ENCODE measurements at regions not wholly inside any gene's neighbourhood (a gene's known extent, or its start where the extent isn't known, plus 50 kb on each side); places are given as distances from the start of the nearest gene placed in this dataset.

- no peak for TF ChIP-seq CTCF (conservative IDR thresholded peaks at IDR 0.05; ENCODE audit: low read depth, low read length)
- no peak overlapping the region for H3K4me3 ChIP-seq (ENCODE audit: low read depth, low read length)
- no peak for DNase-seq (ENCODE audit: low read depth)
These were observed 200.3 kb upstream of the ID2 start for GRCh38 chr2:8481463-8482009.

GRCh38 chr2:8482432-8482831 lies 199.4 kb upstream of the ID2 start:
- no peak overlapping the region for H3K4me3 ChIP-seq (ENCODE audit: low read depth, low read length)
- no peak for DNase-seq (ENCODE audit: low read depth)
- TF ChIP-seq CTCF (conservative IDR thresholded peaks at IDR 0.05; ENCODE audit: low read depth, low read length): no peak

GRCh38 chr2:8484502-8485283 lies 197.2 kb upstream of the ID2 start:
- no peak for TF ChIP-seq CTCF (conservative IDR thresholded peaks at IDR 0.05; ENCODE audit: low read depth, low read length)
- H3K4me3 ChIP-seq (ENCODE audit: low read depth, low read length): no peak overlapping the region
- no peak for DNase-seq (ENCODE audit: low read depth)

GRCh38 chr2:8485736-8486135 lies 196.1 kb upstream of the ID2 start:
- DNase-seq (ENCODE audit: low read depth): no peak
- H3K4me3 ChIP-seq (ENCODE audit: low read depth, low read length): no peak overlapping the region
- TF ChIP-seq CTCF (conservative IDR thresholded peaks at IDR 0.05; ENCODE audit: low read depth, low read length): no peak

- no peak for DNase-seq (ENCODE audit: low read depth)
- TF ChIP-seq CTCF (conservative IDR thresholded peaks at IDR 0.05; ENCODE audit: low read depth, low read length): no peak
- no peak overlapping the region for H3K4me3 ChIP-seq (ENCODE audit: low read depth, low read length)
These were observed 195.7 kb upstream of the ID2 start for GRCh38 chr2:8486141-8486540.

- TF ChIP-seq CTCF (conservative IDR thresholded peaks at IDR 0.05; ENCODE audit: low read depth, low read length): no peak
- H3K4me3 ChIP-seq (ENCODE audit: low read depth, low read length): no peak overlapping the region
- no peak for DNase-seq (ENCODE audit: low read depth)
These were observed 194.4 kb upstream of the ID2 start for GRCh38 chr2:8487461-8487932.

Data from epithelial cell of proximal tubule (primary cell).